Hepatocyte (in vitro differentiated cells): ENCODE measurements at regions not wholly inside any gene's neighbourhood (a gene's known extent, or its start where the extent isn't known, plus 50 kb on each side); places are given as distances from the start of the nearest gene placed in this dataset.

ENCODE experiments used
- EZH2phosphoT487 ChIP-seq: fragments of 200-600 bp; sonication (generic); IDR thresholded peaks from one replicate; pipeline ENCODE4 v1.6.1; 2018; ENCODE audit warnings: antibody characterized with exemption, mild to moderate bottlenecking, low read depth, moderate library complexity; ENCODE audit not compliant: unreplicated experiment, severe bottlenecking
- TF ChIP-seq, protein P1 (sequence below): fragments of 200-600 bp; sonication (generic); IDR thresholded peaks from 2 replicates; pipeline ENCODE4 v1.5.1; 2016; ENCODE audit warnings: antibody characterized with exemption, mild to moderate bottlenecking; ENCODE audit not compliant: poor library complexity

DNA sequence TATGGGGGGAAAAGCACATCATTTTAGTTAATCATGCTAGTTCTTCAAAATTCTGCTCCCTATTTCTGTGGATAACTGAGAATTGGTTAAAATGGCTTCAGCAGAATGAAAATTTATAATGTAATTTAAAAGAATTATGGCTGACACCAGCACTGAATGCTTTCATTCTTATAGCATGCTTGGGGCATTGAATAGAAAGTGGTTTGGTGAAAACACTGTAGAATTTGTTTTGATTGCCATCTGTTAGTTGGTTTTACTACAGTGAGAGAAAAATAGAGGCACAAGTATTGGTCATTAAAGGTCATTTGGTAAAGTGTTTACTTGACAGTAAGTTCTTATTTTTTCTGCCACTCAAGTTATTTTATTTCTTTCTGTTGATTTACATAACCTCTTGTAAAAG lies 70.8 kb downstream of the PRORP start:
- TF ChIP-seq, protein P1, sequence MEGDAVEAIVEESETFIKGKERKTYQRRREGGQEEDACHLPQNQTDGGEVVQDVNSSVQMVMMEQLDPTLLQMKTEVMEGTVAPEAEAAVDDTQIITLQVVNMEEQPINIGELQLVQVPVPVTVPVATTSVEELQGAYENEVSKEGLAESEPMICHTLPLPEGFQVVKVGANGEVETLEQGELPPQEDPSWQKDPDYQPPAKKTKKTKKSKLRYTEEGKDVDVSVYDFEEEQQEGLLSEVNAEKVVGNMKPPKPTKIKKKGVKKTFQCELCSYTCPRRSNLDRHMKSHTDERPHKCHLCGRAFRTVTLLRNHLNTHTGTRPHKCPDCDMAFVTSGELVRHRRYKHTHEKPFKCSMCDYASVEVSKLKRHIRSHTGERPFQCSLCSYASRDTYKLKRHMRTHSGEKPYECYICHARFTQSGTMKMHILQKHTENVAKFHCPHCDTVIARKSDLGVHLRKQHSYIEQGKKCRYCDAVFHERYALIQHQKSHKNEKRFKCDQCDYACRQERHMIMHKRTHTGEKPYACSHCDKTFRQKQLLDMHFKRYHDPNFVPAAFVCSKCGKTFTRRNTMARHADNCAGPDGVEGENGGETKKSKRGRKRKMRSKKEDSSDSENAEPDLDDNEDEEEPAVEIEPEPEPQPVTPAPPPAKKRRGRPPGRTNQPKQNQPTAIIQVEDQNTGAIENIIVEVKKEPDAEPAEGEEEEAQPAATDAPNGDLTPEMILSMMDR: no peak
- no peak for TF ChIP-seq EZH2phosphoT487
